GM21381 (cell line): ENCODE measurements at regions not wholly inside any gene's neighbourhood (a gene's known extent, or its start where the extent isn't known, plus 50 kb on each side); places are given as distances from the start of the nearest gene placed in this dataset.
"Not testable (repeated sequence)": the region's sequence is repeated elsewhere in the genome, so short reads cannot be mapped to it uniquely, and the experiment has no call there.

Experiments used
- ATAC-seq: cut with Tn5 transposase; IDR thresholded peaks from one replicate; pipeline ENCODE4 v1.9.1; 2021; ENCODE audit warnings: mild to moderate bottlenecking, moderate library complexity; ENCODE audit not compliant: unreplicated experiment

DNA sequence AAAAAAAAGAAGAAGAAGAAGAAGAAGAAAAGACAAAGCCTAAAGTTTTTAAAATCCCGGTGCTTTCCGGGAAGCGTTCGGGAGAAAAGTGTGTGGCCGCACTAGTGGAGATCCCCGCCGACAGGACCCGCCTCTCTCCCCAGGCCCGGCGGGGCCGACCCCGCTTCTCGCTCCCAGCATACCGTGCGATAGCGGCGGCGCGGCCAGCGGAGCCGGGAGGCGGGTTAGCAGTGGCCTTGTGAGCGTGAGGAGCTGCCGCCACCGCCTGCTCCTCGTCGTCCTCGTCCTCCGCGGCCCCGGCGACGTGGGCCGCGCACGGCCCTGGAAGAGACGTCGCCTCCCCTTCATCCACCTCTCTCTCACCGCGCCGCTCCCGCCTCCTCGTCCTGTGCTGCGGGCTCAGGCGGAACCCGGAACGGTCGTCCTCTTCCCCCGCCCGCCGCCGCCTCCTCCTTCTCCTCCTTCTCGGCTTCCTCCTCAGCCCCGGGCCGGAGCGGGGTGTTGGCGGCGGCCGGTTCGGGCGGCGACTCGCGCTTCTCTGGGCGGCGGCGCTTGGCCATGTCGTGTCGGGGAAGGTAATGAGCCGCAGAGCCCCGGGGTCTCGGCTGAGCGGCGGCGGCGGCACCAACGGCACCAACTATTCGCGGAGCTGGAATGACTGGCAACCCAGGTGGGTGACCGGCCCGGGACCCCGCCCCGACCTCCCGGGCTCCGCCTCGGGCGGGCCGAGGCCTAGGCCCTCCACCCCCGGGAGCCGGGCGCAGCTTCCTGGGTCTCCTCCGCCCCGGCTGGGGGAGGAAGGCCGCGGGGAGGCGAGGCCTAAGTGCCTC, 62.6 kb upstream of the CDR2 start:
- peak; percentile 81 for ATAC-seq

DNA sequence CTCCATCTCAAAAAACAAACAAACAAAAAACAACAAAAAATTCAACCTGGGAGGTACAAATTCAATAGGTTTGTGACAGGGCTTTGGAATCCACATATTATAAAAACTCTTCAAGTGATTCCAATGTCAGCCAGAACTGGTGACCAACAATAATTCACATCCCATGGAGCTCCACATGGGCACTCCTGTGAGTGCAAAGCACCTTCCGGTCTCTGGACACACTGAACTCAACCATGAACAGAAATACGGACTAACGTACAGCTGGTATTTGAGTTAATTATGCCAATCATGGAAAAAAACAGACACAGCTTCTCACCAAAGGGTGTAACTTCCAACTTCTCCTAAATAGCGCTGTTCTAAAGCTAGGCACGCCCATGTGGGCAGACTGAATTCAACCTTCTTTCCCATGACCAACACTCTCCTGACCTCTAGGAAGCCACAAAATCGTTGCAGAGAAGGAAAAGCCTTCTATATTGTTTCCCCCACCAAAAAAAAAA, 62.0 kb upstream of the CDR2 start:
- peak; percentile 33 for ATAC-seq

DNA sequence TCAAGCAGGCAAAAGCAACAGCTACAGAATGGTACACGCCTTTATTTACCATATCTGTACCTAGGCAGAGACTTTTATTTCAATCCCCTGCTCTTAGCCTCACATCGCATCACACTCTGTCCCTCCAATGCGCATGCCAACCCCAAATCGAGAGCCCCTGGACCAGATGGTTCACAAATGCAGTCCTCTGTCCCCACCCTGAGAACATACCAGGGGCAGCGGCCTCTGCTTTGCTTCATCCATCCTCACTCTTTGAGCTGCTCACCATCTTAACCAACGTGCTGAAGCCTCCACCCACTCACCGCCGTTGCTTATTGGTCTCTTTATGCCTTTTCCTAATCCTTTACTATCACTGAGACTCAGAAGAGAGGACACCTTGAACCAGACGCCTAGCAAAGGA, 56.9 kb upstream of the CDR2 start:
- not testable (repeated sequence) for ATAC-seq

DNA sequence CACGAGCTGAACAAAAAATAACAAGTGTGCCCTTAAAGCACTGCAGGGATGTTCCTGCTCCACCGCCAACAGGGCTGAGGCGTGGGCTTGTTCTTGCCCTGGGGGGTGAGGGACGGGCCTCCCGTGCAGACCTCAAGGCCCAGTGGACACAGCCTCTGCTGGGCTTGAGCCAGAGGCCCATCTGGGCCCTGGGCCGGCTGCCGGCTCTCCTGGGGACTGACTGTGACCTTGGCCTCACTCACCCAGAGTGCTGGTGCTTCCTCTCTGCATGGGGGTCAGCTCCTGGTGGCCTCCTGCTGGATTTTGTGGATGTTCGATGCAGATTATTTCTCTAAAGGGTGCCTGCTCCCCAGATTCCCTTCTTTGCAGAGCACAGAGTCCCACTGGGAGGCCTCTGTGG, 54.2 kb upstream of the CDR2 start:
- ATAC-seq = no peak

DNA sequence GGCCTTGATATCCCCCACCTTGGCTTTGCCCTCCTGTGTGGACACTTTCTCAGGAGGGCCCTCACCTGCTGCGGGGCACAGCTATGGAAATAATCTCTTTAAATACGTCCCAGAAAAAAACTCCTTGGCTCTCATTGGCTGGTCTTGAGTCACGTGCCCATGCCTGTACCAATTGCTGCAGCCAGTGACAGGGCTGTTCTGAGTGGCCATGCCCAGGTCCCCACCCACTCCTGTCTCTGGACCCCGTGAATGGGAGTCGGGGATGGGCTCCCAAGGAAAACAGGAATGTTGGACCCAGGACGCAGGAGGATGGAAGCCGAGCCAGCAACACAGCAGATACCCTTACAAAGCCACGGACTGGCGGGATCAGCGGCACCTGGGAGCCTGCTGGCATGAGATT, 53.1 kb upstream of the CDR2 start:
- ATAC-seq = no peak

DNA sequence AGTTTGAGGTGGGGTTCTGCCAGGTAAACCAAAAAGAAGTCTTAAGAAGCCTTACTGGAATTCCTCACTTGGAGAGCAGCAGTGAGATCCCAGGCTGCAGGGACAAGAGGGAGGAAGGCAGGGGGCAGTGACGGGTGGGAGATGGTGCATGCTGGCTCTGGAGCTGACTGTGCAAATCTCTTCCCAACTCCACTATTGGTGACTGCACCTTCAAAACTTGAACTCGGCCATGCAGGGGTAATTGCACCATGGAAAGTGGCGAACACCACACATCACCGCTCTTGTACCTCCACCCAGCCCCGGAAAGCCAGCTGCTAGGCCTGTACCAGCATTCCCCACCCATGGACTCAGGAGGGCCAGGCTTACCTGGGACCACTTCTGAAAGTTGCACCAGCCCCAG, 51.4 kb upstream of the CDR2 start:
- no peak for ATAC-seq

- no peak for ATAC-seq
These were observed 50.8 kb upstream of the CDR2 start for GRCh38 chr16:22425036-22425801.

GRCh38 chr16:22424161-22424937, 49.9 kb upstream of the CDR2 start:
- ATAC-seq = no peak
